HepG2 (cell line): ENCODE measurements at regions not wholly inside any gene's neighbourhood (a gene's known extent, or its start where the extent isn't known, plus 50 kb on each side); places are given as distances from the start of the nearest gene placed in this dataset.

Source experiments
- DMAP1 ChIP-seq: IDR thresholded peaks from 2 replicates; pipeline ENCODE4 v1.6.1; 2016
- EP300 ChIP-seq, 3 experiments: sonication (generic) in 1 of 3; formaldehyde crosslinking in 1 of 3; IDR thresholded peaks; 2 replicates each; pipeline versions ENCODE4 v1.5.1 to v1.6.1; 2011 to 2020; ENCODE audit warnings: low read depth in 2 of 3, low read length in 2 of 3, borderline replicate concordance in 1 of 3, improper control_type of control experiment in 1 of 3, mild to moderate bottlenecking in 1 of 3, missing genetic modification reagents in 1 of 3, moderate library complexity in 1 of 3
- FOXA1 ChIP-seq, 2 experiments: fragments of 450-650 bp in 1 of 2; sonication (generic) in 1 of 2; formaldehyde crosslinking in 1 of 2; IDR thresholded peaks; 2 replicates each; pipeline versions ENCODE4 v1.4.0 to v1.6.1; 2016 to 2020; ENCODE audit warnings: missing genetic modification reagents in 1 of 2
- FOXM1 ChIP-seq: sonication (generic); formaldehyde crosslinking; IDR thresholded peaks from 2 replicates; pipeline ENCODE4 v1.5.0; 2020; ENCODE audit warnings: missing genetic modification reagents
- HNF4G ChIP-seq, 2 experiments: sonication (generic) in 1 of 2; formaldehyde crosslinking in 1 of 2; IDR thresholded peaks; 2 replicates each; pipeline versions ENCODE4 v1.4.0 to v1.6.1; 2011 to 2020; ENCODE audit warnings: borderline replicate concordance in 2 of 2, low read depth in 2 of 2, mild to moderate bottlenecking in 2 of 2, low read length in 1 of 2, missing genetic modification reagents in 1 of 2, moderate library complexity in 1 of 2
- RNF2 ChIP-seq: fragments of 450-650 bp; conservative IDR thresholded peaks from 2 replicates; pipeline ENCODE4 v1.6.1; 2016; ENCODE audit warnings: low read depth
- ZFP36L2 ChIP-seq: sonication (generic); formaldehyde crosslinking; IDR thresholded peaks from 2 replicates; pipeline ENCODE4 v1.4.0; 2020; ENCODE audit warnings: missing genetic modification reagents
- ZNF747 ChIP-seq: sonication (generic); formaldehyde crosslinking; IDR thresholded peaks from 2 replicates; pipeline ENCODE4 v1.8.1; 2023; ENCODE audit warnings: missing genetic modification reagents, mild to moderate bottlenecking, borderline replicate concordance
- TF ChIP-seq, protein P1 (sequence below): IDR thresholded peaks from 2 replicates; pipeline ENCODE4 v1.6.1; 2016; ENCODE audit warnings: missing compliant biosample characterization, missing genetic modification reagents, borderline replicate concordance
- TF ChIP-seq, protein P2 (sequence below): sonication (generic); formaldehyde crosslinking; IDR thresholded peaks from 2 replicates; pipeline ENCODE4 v1.8.0; 2022; ENCODE audit warnings: missing genetic modification reagents, mild to moderate bottlenecking, moderate library complexity, borderline replicate concordance

DNA sequence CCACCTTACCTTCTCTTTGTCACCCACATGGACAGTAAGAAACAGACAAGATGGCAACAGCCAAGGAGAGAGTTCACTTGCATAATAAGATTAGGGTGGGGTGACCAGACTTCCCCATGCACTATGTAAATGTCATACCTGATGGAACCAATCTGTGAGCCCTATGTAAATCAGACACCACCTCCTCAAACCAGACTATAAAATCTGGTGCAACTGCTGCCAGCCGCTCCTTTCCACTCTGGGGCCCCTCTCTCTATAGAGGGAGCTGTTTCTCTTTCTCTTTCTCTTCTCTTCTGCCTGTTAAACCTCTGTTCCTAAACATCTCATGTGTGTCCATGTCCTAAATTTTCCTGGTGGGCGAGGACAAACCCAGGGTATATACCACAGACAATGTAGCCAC is 405.5 kb upstream of the CNTN4 start:
- TF ChIP-seq, protein P1, sequence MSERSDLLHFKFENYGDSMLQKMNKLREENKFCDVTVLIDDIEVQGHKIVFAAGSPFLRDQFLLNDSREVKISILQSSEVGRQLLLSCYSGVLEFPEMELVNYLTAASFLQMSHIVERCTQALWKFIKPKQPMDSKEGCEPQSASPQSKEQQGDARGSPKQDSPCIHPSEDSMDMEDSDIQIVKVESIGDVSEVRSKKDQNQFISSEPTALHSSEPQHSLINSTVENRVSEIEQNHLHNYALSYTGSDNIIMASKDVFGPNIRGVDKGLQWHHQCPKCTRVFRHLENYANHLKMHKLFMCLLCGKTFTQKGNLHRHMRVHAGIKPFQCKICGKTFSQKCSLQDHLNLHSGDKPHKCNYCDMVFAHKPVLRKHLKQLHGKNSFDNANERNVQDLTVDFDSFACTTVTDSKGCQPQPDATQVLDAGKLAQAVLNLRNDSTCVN: no peak
- TF ChIP-seq EP300 (IDR thresholded peaks at IDR 0.05; ENCODE audit: low read depth in 2 of 2, low read length in 2 of 2) (no peak), EP300 (CRISPR knock-in tag; IDR thresholded peaks at IDR 0.05; ENCODE audit: borderline replicate concordance) (no peak), DMAP1 (CRISPR knock-in tag) (no peak), ZNF747 (no peak), HNF4G (IDR thresholded peaks at IDR 0.05; ENCODE audit: borderline replicate concordance, low read depth, low read length) (no peak), HNF4G (CRISPR knock-in tag; IDR thresholded peaks at IDR 0.05; ENCODE audit: borderline replicate concordance, low read depth) (no peak), FOXM1 (CRISPR knock-in tag) (no peak), ZFP36L2 (no peak), RNF2 (no peak), FOXA1 (IDR thresholded peaks at IDR 0.05) (no peak), FOXA1 (CRISPR knock-in tag; IDR thresholded peaks at IDR 0.05) (no peak)
- TF ChIP-seq, protein P2, sequence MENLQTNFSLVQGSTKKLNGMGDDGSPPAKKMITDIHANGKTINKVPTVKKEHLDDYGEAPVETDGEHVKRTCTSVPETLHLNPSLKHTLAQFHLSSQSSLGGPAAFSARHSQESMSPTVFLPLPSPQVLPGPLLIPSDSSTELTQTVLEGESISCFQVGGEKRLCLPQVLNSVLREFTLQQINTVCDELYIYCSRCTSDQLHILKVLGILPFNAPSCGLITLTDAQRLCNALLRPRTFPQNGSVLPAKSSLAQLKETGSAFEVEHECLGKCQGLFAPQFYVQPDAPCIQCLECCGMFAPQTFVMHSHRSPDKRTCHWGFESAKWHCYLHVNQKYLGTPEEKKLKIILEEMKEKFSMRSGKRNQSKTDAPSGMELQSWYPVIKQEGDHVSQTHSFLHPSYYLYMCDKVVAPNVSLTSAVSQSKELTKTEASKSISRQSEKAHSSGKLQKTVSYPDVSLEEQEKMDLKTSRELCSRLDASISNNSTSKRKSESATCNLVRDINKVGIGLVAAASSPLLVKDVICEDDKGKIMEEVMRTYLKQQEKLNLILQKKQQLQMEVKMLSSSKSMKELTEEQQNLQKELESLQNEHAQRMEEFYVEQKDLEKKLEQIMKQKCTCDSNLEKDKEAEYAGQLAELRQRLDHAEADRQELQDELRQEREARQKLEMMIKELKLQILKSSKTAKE (CRISPR knock-in tag): no peak
